DMS153 treated with DMSO at 0.1 percent for 48 hours (cell line): ENCODE measurements at regions not wholly inside any gene's neighbourhood (a gene's known extent, or its start where the extent isn't known, plus 50 kb on each side); places are given as distances from the start of the nearest gene placed in this dataset.
"Not testable (repeated sequence)": the region's sequence is repeated elsewhere in the genome, so short reads cannot be mapped to it uniquely, and the experiment has no call there.

Experiments used
- DNase-seq: peaks from one replicate; lab custom pipeline; 2025; ENCODE audit not compliant: unreplicated experiment; lab: John Stamatoyannopoulos, UW

DNA sequence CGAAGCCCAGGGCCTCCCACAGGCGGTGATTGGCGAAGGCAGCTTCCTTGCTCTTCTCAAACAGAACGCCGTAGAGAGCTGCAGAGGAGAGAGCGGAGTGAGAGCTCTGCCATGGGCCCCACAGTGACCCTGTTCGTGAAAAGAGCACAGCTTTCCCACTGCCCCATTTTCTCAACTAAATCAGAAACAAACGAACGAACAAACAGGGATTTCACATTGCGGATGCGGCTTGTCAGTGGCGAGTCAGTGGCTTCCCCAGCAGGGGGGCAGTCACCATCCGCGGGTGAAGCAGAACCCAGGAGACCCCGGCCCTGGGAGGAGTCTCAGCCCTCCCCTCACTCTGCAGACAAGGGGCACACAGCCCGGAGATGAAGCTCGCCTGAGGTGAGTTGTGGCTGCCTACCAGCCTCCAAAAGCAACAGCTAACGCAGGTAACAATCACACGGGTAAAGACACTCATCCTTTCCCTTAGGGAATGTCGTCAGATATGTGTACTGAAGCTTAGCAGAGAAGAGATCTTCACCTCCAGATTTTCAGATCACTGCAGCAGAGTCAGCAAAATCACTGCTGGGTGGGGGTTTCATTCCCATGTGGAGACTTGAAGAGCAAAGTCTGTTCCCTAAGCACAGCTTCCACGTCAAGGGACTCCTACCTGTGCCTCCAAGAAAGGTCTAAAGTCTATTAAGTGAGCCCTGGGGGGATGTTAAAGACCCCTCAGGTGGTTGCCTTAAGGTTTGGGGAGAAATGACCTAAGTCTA lies 51.2 kb upstream of the GPR31 start:
- DNase-seq, result no peak

DNA sequence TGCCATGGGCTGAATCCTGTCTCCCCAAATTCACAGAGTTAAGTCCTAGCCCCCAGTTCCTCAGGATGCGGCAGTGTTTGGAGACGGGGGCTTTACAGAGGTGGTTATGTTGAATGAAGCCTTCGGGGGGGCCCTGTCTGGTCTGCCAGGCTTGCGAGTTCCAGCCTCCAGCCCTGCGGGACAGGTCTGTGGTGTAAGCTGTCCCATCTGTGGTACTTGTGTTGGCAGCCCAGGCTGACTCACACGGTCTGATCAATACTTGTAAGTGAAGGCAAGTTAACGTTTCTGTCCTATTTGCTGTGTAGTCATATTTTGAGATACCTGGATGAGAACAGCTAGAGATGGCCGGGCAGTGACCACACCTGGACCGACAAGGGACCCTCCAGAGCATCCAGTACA lies 51.8 kb upstream of the GPR31 start:
- DNase-seq, result no peak

DNA sequence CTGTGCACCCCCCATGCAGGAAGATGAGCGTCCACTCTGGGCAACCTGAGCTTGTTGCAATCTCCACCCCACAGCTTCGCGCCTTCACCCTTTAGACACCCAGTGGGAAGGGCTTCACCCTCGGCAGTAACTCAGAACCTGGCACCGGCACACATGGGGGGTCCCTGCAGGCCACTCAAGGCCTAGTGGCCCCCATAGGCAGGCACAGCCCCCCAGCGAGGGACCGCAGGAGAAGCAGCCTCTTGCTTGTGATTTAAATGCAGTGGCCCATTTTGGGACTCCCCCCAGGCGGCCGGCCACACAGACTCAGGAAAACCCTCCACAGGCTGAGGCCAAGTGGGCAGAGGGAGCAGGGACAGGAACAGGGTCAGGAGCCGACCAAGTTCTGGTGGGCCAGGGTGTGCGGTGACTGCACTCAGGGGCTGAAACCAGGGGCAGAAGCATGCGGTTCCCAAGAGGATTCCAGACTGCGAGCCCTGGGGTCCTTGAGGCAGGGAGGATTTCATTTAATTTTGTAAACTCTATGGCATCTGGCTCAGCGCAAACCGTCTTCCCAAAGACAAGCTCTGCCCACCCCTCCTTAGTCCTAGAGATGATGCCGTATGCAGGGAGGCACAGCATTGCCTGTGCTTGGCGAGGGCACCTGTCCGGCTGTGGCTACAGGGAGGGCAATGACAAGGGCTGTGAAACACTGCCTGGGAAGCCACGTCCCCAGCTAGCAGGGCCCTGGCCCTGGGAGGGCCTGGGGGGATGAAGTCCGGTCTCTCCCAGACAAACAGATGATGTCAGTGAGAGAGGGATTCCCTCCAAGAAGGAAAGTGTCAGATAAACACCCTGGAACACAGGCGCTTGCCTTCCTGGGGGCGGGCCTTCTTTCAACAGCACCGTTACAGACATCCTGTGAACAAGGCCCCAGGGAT lies 52.9 kb upstream of the GPR31 start:
- DNase-seq, result peak; percentile 26

DNA sequence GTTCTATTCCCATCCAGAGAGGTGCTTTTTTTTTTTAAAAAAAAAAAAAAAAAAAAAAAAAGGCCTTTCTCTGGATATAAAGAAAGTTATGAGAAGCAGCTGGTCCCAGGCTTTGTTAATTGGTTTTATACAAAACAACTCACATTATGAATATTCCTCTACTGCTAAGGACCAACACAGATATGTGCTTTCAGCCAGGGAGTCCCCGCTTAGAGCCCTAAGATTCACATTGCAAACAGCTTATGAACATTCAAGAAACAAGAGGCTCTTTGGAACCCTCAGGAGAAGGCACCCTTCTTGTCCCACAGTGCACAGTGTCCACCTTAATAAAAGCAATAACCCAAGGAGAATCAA lies 53.5 kb upstream of the GPR31 start:
- DNase-seq, result no peak

DNA sequence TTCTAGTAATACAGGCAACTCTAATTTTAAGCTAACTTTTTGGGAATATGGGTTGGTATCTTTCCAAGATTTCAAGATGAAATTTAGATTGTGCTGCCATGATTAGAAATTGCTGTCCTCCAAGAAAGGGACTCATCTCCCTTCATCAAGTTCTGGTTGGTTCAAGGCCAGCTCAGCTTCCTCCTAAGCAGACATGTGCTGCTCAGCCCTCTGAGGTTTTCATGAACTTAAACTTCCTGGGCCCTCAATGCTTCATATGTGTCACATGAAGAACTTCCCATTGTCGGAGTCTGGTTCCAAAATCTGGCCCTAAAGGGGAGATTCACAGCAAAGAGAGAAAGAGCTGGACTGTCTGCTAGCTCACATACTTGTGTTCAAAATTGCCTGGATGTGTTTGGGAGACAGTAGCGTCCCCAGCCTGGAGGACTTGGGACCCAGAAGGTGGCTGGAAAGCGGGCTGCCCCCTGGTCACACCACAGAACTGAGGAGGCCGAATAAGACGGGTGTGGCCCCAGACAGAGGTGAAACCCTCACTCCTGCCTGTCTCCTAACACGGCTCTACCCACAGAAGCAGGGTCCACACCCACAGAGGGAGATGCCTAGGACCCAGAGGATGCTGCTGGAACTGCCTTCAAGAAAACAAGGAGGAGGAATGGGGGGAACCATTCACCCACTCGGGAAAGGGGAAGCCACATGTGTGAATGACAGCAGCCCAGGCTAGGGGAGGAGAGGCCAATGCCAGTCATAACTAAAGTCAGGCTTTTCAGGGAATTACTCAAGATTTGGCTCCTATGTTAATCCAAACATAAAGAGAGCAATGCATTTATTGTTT lies 54.3 kb upstream of the GPR31 start:
- DNase-seq, result no peak

DNA sequence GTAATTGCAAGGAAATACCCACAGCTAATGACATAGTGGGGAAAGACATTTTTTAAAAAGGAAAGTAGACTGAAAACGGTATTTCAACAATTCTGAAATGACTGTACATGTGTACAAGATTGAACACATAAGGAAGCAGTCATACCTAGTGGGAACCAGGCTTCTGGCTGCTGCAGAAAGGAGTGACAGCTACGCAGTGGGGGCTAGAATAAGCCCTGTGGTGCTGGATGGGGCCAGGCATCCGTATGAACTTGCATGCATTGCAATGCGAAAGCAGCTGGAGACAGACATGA lies 54.9 kb upstream of the GPR31 start:
- DNase-seq, result no peak

DNA sequence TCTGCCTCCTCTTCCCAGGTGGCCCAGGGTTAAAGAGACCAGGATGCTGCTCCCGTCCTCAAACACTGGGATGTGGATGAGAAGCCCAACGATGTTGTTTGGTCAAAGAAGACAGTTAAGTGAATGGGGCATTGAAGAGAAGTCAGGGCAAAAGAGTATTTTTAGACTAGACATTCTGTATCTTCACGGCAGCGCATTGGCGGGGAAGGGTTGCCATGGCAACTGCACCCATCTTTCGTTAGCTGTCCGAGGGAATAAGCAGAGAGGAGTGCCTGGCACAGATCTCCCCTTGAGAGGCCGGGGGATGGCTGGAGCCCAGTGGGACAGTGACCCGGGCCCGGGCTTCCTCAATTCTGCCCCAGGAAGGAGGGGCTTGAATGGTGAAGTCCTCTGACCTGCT lies 56.4 kb upstream of the GPR31 start:
- no peak for DNase-seq

DNA sequence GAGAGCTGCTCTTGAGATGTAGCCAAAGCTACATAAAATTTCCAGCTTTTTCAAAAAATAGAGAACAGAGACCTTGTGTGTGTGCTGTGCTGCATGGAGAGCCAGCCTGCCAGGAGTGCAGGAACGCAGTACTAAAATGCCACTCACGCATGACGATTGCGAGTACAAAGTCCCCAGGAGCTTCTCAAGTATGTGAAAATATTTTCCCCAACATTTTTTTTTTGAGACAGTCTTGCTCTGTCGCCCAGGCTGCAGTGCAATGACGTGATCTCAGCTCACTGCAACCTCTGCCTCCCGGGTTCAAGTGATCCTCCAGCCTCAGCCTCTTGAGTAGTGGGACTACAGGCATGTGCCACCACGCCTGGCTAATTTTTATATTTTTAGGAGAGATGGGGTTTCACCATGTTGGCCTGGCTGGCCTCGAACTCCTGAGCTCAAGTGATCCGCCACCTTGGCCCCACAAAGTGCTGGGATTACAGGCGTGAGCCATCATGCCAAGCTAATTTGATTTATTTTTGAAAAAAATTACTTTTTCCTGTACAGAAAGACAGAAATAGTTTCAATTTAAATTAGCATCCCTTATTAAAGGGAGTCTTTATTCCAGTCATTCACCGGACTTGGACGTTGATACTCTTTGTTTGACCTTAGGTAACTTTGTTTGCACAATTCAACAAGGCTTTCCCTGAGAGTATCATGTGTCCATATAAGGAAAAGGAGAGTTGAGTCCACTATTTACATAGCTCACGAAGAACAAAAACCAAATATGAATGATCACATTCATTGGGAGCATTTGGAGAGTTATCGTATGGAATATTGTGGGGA lies 57.9 kb upstream of the GPR31 start:
- not testable (repeated sequence) for DNase-seq

DNA sequence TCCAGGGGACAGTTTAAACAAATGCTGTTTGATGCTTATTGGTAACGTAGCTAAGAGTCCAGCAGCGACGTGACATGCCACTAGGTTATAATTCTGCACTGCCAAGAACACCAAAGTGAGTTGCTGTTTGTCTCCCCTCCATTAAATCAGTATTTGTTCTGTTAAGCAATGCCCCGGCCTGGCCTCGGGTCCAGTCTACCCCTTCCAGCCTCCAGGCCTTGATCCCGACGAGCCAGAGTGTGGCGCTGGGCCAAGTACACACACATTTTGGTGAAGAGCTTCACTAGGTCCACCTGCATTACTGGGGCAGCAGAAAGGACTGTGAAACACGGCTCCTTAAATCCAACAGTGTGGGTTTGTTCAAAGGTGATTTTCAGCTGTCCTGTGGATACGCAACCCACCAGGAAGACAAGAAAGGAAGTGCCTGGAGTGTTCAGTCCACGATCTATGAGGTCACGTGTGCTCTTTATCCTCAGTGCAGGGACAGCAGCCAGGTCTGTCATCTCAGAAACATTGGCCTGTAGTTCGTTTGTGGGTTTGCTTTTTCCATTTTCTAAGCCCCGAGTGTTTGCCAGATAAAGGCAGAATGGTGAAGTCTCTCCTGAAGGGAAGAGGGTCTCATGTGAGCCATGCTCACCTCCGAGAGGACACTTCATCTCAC lies 58.7 kb upstream of the GPR31 start:
- DNase-seq, result not testable (repeated sequence)

DNA sequence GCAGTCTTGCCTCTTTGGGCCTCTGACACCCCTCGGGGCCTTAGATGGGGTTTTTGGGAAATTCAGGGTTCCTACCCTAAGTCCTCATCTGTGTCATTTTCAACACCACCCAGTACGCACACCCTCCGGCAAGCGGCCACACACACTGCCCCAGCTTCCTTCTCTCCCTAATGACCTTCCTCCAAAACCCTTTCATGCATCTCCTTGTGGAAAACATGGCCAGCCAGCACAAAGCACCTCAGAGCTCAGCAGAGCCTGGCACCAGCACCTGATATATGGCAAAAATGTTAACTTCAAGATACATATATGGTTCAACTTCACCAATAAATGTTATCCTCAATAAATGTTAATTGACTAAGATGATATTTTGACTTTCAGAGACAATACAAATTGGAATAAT lies 59.3 kb upstream of the GPR31 start:
- DNase-seq, result not testable (repeated sequence)

DNA sequence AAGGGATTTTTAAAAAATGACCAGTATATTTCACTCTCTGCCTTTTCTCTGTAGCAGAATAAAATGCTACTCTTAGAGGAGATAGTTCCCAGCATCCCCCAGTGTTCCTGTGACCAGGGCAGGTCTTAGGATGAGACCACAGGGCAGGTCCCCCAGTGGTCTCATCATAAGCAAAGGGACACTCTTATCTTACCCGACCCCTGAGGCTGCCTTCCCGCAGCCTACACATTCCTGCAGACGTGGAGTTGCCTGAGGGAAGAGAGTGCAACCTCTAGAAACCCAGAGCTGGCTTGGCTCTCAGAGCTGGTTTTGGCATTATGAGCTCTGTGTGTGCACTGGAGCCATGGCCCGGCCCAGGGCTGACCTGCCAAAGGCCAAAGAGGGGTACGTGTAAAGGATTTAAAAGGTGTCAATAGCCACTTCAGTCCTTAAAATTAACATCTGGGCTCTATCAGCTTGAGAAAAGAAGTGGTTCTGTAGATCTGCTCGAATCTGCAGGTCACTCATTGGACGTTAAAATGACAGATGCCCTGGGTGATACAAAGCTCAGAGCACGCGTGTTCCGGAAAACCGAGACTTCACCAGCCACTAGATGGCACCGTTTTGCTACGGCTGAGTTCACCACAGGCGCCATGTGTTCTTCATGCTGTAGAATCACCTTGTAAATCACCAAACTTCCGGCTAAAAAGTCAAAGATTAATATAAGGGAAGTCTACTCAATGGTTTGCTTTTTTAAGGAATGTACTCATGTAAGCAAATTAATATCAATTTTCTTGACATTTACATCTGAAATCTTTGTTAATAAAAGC lies 60.4 kb upstream of the GPR31 start:
- not testable (repeated sequence) for DNase-seq

DNA sequence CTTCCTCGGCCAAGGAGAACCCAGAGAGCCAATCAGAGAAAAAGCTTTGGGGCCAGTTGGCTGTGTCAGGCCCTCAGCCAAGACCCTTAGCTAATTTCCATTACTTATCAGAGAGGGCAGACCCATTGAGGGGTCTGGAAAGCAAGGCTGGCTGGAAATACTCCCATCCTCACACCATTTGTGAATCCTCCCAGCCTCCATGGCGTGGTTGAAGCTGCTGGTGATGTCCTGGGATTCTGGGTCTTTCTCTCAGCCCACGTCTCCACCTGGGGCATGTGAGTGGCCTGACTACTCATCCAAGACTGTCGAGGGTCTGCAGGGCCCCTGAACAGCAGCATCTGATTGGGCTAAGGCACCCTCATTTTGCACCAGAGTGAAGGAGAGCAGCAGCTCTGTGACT lies 61.3 kb upstream of the GPR31 start:
- not testable (repeated sequence) for DNase-seq

DNA sequence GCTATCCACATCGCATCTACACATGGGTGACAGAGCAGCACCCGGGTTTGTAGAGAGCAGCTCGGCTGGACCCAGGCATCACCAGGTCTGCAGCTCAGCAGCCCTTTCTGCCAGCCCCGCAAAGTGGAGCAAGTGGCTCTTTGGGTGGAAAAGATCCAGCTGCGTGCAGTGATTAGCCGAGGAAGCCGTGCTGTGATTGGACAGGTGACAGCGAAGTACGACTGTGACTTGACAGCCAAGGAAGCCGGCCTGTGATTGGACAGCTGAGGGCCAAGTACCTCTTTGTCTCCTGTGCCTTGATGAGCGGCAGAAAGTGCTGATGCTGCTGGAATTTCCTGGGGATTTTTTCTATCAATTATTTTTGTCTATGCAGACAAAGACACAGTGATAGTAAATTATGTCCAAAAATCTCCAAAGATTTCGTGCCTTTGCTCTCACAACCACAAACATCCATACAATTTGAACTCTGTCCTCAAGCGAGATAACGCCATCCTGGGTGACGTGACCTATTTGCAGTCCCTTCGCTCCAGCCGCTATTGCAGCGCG lies 62.3 kb upstream of the GPR31 start:
- no peak for DNase-seq

DNA sequence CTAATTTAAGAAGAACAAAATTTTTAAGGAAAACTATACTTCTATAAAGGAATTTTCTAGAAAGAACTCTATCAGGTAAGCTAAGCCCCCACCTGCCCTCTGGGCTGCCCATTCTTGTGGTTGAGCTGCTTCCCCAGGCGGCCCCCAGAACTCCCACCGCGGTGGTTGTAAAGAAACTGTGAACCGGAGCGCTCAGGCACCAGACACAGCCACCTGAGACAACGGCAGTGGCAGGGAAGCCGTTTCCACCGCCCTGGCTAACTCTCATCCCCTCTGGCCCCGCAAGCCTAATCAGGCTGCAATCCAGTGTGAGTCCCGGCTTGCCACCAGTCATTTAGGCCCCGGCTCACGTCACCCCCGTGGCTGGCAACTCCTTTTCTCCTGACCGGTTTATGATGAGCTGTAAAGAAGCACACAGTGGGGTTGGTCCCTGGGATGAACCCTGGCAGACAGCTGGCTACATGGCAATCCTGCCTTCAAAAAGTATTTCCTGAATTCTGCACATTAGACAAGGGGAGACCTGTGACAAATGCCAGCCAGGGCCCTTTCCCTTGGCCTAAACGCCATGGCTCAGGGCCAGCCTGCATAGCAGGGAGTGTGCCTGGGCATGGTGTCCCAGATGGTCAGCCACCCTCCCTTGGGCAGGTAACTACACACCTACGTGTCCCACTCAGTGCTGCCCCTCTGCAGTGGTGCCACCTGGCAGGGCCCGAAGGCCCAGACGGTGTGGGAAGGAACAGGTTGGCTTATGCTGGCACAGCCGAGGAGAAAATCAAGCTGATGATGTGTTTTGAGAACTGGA lies 63.8 kb upstream of the GPR31 start:
- DNase-seq, result no peak

DNA sequence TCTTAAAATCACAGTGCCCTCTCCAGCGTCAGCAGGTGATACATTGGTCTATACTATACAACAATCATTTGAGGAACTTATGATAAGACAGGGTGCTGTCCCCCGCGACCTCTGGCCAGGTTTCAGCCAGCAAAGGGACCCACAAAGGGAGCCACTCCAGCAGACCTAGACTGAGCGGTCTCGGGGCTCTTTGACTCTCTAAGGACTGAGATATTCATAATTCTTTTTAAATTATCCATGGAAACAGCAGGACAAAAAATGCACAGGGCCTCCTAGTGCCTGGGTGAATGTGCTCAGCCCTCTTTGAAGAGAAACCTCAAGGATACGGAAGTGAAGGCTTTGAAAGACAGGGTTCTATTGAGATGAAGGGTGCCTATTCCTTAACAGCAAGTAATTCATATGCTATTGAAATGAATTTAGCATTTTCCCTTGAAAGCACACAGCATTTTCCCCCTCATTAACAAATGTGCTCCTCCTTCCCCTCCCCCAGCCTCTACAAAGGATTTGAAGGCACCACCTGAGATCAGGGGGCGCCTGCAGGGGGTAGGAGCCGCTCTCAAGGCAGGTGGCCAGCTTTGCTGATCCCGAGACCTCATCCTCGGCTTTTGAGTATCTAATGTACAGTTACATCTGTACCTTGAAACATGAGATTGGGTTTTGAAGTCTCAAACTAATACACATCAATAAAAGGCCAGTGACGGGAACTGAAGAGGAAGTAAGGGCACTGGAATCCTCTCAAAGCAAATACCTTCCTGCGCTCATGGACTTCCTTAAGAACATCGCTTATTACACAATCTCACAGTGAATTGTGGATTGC lies 65.3 kb upstream of the UNC93A start:
- not testable (repeated sequence) for DNase-seq

DNA sequence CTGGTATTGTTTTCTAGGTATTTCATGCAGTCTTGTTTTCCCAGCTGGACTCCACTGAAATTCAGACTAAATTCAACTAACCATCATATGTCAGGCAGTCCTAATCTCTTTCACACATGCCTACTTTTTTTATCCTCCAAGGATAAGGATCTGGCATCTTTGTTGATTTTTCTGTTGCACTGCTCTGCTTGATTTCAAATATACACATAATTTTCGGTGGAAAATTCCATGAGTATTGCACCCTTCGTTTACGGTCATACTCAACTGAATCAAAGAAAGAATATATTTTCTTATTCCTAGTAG lies 64.8 kb upstream of the UNC93A start:
- DNase-seq, result no peak

DNA sequence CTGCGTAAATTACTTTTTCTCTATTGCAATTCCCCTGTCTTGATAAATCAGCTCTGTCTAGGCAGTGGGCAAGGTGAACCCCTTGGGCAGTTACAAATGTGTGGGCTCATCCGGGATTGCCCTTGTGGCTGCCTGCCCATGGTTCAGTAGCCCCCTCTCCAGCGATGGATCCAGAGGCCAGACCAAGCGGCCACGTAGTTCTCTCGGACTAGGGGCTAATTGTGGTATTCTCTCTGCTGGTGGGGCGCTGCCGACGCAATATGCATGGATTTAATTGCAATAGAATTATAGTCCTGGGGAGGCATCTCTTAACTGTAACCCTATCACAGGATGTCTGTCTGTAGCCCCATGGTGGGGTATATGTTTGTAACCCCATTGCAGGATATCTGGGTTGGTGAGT lies 64.3 kb upstream of the UNC93A start:
- DNase-seq, result no peak

DNA sequence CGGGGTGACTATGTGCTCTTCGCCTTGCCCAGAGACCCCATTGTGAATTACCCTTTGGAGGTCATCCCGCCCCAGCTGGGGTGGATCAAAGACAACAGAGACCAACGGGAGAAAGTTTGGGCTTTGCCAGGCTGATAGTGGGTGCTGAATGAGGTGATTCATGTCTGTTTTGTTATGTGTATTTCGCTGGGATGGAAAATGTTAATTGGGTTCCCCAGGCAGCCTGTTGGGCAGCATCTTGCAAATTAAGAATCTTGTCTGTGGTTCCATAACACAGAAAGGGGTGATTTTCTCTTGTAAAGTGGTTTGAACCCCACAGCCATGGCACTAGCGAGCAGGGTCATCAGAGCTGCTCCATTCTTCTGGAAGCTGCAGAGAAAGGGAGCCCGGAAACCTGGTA lies 63.1 kb upstream of the UNC93A start:
- no peak for DNase-seq
